ENCODE measurements at regions not wholly inside any gene's neighbourhood (a gene's known extent, or its start where the extent isn't known, plus 50 kb on each side); places are given as distances from the start of the nearest gene placed in this dataset.

GRCh38 chr5:158014372-158014771, 155.4 kb upstream of the CLINT1 start:
- no peak for TF ChIP-seq CTCF (conservative IDR thresholded peaks at IDR 0.05)
- H3K4me1 Mint-ChIP-seq, result peaks cover 11% of the 10 kb centered on the region
- peaks cover 5% of the 10 kb centered on the region for H3K27me3 Mint-ChIP-seq (ENCODE audit: low read depth)
- no peaks in the 10 kb centered on the region for H3K9me3 Mint-ChIP-seq
- H3K36me3 Mint-ChIP-seq (ENCODE audit: low read depth), result no peaks in the 10 kb centered on the region
- DNase-seq (ENCODE audit: low read depth, low spot score), result no peak
- no peak overlapping the region for H3K4me3 Mint-ChIP-seq
- H3K27ac Mint-ChIP-seq (ENCODE audit: unreplicated experiment), result no peak overlapping the region

GRCh38 chr5:158013939-158014338, 155.0 kb upstream of the CLINT1 start:
- no peak for DNase-seq (ENCODE audit: low read depth, low spot score)
- no peak overlapping the region for H3K27ac Mint-ChIP-seq (ENCODE audit: unreplicated experiment)
- no peaks in the 10 kb centered on the region for H3K36me3 Mint-ChIP-seq (ENCODE audit: low read depth)
- peaks cover 11% of the 10 kb centered on the region for H3K4me1 Mint-ChIP-seq
- no peaks in the 10 kb centered on the region for H3K9me3 Mint-ChIP-seq
- no peak overlapping the region for H3K4me3 Mint-ChIP-seq
- TF ChIP-seq CTCF (conservative IDR thresholded peaks at IDR 0.05), result peak; percentile 50
- H3K27me3 Mint-ChIP-seq (ENCODE audit: low read depth), result peaks cover 5% of the 10 kb centered on the region

- DNase-seq (ENCODE audit: low read depth, low spot score), result no peak
- Mint-ChIP-seq H3K27me3 (ENCODE audit: low read depth) (peaks cover 5% of the 10 kb centered on the region), H3K27ac (ENCODE audit: unreplicated experiment) (no peak overlapping the region), H3K4me3 (no peak overlapping the region), H3K9me3 (no peaks in the 10 kb centered on the region), H3K4me1 (peaks cover 11% of the 10 kb centered on the region), H3K36me3 (ENCODE audit: low read depth) (no peaks in the 10 kb centered on the region)
- no peak for TF ChIP-seq CTCF (conservative IDR thresholded peaks at IDR 0.05)
Observed at GRCh38 chr5:158013303-158013702, 154.4 kb upstream of the CLINT1 start.

- no peaks in the 10 kb centered on the region for H3K9me3 Mint-ChIP-seq
- peaks cover 11% of the 10 kb centered on the region for H3K4me1 Mint-ChIP-seq
- DNase-seq (ENCODE audit: low read depth, low spot score), result no peak
- no peak overlapping the region for H3K4me3 Mint-ChIP-seq
- no peaks in the 10 kb centered on the region for H3K36me3 Mint-ChIP-seq (ENCODE audit: low read depth)
- no peak overlapping the region for H3K27ac Mint-ChIP-seq (ENCODE audit: unreplicated experiment)
- TF ChIP-seq CTCF (conservative IDR thresholded peaks at IDR 0.05), result no peak
- peaks cover 5% of the 10 kb centered on the region for H3K27me3 Mint-ChIP-seq (ENCODE audit: low read depth)
Observed at GRCh38 chr5:158011422-158011821, 152.5 kb upstream of the CLINT1 start.

GRCh38 chr5:158010831-158011230, 151.9 kb upstream of the CLINT1 start:
- TF ChIP-seq CTCF (conservative IDR thresholded peaks at IDR 0.05), result no peak
- Mint-ChIP-seq H3K27ac (ENCODE audit: unreplicated experiment) (no peak overlapping the region), H3K9me3 (no peaks in the 10 kb centered on the region), H3K36me3 (ENCODE audit: low read depth) (no peaks in the 10 kb centered on the region), H3K4me1 (peaks cover 11% of the 10 kb centered on the region), H3K4me3 (no peak overlapping the region), H3K27me3 (ENCODE audit: low read depth) (peaks cover 5% of the 10 kb centered on the region)
- no peak for DNase-seq (ENCODE audit: low read depth, low spot score)

- DNase-seq (ENCODE audit: low read depth, low spot score), result no peak
Observed at GRCh38 chr5:158007336-158007735, 148.4 kb upstream of the CLINT1 start.

More at GRCh38 chr5:158007336-158007735, 148.4 kb upstream of the CLINT1 start:
- H3K4me1 Mint-ChIP-seq, result no peaks in the 10 kb centered on the region
- no peak overlapping the region for H3K4me3 Mint-ChIP-seq
- H3K27me3 Mint-ChIP-seq (ENCODE audit: low read depth), result peaks cover 3% of the 10 kb centered on the region
- peaks cover 5% of the 10 kb centered on the region for H3K9me3 Mint-ChIP-seq
- TF ChIP-seq CTCF (conservative IDR thresholded peaks at IDR 0.05), result no peak
- H3K36me3 Mint-ChIP-seq (ENCODE audit: low read depth), result no peaks in the 10 kb centered on the region
- H3K27ac Mint-ChIP-seq (ENCODE audit: unreplicated experiment), result no peak overlapping the region

Measured in neural crest cell (in vitro differentiated cells).